ENCODE measurements at regions not wholly inside any gene's neighbourhood (a gene's known extent, or its start where the extent isn't known, plus 50 kb on each side); places are given as distances from the start of the nearest gene placed in this dataset.

DNA sequence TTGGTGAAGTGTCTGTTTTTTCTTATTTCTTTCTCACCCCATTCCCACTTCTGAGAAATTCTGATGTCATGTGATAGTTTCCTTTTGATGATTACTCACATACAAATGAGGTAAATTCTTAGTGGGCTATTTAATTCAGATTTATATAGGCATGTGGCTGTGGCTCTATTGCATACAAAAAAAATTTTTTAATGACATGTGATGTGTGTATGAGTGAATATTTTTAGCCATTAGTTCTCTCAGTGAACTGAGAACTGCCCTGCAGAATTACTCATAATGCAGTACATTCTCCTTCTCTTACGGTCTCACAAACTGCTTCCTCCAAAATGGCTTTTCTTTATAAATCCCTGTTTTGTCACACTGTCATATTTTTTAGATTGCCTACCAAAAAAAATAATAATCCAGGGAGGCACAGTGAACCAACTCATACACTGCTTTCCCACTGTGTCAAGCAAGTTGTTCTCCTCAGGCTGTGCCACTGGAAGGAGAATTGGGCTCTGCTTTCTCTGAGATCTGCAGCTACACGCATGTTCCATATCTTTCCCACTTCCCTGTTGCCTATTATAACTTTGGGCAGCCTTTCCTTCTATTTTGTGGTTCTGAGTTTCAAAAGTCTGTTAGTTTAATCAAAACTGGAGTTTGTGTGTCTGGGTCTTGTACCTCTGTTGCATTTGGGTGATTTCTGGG, 415.7 kb upstream of the THBS1 start:
- no peak for DNase-seq
- H3K27me3 Mint-ChIP-seq: peaks cover 38 to 46% of the 10 kb centered on the region in 2 donors

DNA sequence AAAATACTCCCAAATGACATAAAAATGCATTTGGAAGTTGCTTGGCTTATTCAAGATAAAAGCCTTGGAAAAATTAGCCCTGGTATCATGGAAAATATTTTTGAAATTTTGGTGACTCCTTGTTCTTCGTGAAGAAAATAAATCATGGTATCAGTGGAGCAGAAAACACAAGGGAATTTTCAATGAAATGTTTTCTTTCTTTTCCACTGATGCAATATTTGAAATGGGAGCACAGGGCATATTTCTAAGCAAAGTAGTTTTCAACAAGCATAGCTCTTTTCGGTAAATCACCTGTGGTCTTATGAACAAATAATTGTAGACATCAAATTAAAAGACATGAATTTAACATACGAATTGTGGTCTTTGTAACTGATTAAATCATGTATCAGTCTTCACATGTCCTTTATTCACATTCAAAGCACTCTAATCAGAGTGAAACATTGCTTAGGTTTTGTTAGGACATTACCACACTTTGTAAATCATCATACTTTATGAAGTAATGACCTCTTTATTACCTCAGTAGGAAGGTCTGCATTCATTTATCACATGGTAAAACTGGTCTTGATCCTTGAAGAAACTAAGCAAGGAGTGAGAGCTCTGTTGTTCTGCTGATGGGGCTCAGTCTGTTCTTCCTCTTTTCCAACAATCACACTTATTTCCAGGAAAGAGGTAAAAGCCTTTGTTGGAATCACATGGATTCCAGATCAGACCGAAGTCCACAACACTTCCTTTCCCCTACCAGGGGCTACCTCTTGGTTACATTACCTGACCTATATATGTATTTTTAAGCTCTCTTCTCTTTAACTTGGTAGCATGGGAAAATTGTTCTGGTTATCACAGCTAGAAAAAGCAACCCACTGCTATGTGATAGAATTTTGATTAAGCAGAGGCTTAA, 413.5 kb upstream of the THBS1 start:
- DNase-seq (no peak), ATAC-seq (replicated peaks) (no peak)
- Mint-ChIP-seq H3K27ac (no peak overlapping the region), H3K36me3 (ENCODE audit: insufficient read depth) (no peaks in the 10 kb centered on the region), H3K4me1 (ENCODE audit: low read depth in 2 of 2) (no peaks in the 10 kb centered on the region), H3K9me3 (no peaks in the 10 kb centered on the region), H3K4me3 (no peak overlapping the region), H3K27me3 (peaks cover 51 to 59% of the 10 kb centered on the region in 2 donors)

More for the DNA sequence above, 415.7 kb upstream of the THBS1 start:
- no peak overlapping the region for H3K4me3 Mint-ChIP-seq
- ATAC-seq (replicated peaks): no peak
- H3K36me3 Mint-ChIP-seq (ENCODE audit: insufficient read depth): no peaks in the 10 kb centered on the region
- no peaks in the 10 kb centered on the region for H3K4me1 Mint-ChIP-seq (ENCODE audit: low read depth in 2 of 2)
- H3K9me3 Mint-ChIP-seq: no peaks in the 10 kb centered on the region
- no peak overlapping the region for H3K27ac Mint-ChIP-seq

DNA sequence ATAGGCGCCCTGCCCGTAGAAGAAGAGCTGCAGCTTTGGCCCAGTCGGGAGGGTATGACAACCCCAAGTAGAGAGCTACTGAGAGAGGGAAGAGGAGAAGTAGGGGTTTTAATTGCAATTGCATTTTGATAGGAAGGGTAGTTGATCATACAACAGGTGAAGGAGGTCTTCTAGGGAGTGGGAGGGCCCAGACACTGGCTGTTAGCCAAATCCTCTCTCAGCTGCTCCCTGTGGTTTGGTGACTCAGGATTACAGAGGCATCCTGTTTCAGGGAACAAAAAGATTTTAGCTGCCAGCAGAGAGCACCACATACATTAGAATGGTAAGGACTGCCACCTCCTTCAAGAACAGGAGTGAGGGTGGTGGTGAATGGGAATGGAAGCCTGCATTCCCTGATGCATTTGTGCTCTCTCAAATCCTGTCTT, 408.9 kb upstream of the THBS1 start:
- ATAC-seq (replicated peaks) (no peak), DNase-seq (no peak)
- Mint-ChIP-seq H3K9me3 (no peaks in the 10 kb centered on the region), H3K4me1 (ENCODE audit: low read depth in 2 of 2) (no peaks in the 10 kb centered on the region), H3K27me3 (peaks cover 25 to 42% of the 10 kb centered on the region in 2 donors), H3K36me3 (ENCODE audit: insufficient read depth) (no peaks in the 10 kb centered on the region), H3K4me3 (no peak overlapping the region), H3K27ac (no peak overlapping the region)

DNA sequence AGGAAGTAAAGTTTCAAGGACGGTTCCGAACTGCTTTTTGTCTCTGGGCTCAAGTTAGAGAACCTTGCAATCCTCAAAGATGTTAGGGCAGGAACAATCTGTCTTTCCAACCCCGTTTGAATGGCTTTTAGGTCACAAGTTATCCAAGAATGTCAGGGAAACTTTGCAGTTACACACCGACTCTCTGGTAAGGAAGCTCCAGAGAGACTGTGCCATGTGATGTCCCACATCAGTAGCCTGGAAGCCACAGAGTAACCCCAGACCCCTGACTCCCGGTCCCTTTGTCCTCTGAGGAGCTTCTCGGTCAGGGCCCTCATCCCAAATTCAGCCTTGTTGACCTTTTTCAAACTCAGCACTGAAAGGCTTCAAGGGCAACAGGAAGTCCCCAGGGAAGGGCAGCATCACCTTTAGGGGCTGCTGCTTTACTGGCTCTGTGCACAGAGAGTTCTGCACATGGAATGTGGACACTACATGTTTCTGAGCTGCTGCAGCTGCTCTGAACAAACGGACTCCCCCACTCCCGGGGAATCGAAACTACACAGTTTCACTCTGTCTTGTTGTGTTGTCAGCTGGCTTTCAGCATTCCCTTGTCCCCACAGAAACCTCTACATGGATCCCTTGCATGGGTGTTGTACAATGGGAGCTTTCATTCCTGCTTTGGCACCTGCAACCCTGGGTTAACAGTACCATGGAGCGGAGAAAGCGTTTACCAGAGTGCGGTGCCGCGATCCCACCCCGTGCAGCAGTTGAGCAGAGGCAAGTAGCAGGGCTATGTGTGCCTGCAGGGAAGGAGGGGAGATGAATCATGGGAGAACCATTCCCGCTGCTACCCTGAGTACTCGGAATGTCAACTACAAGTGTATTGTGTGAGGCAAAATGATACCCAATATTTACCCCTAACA, 408.2 kb upstream of the THBS1 start:
- no peaks in the 10 kb centered on the region for H3K36me3 Mint-ChIP-seq (ENCODE audit: insufficient read depth)
- DNase-seq (no peak), ATAC-seq (replicated peaks) (no peak)
- H3K9me3 Mint-ChIP-seq: no peaks in the 10 kb centered on the region
- H3K27me3 Mint-ChIP-seq: peaks cover 25 to 42% of the 10 kb centered on the region in 2 donors
- H3K27ac Mint-ChIP-seq: no peak overlapping the region
- H3K4me3 Mint-ChIP-seq: no peak overlapping the region
- H3K4me1 Mint-ChIP-seq (ENCODE audit: low read depth in 2 of 2): no peaks in the 10 kb centered on the region

DNA sequence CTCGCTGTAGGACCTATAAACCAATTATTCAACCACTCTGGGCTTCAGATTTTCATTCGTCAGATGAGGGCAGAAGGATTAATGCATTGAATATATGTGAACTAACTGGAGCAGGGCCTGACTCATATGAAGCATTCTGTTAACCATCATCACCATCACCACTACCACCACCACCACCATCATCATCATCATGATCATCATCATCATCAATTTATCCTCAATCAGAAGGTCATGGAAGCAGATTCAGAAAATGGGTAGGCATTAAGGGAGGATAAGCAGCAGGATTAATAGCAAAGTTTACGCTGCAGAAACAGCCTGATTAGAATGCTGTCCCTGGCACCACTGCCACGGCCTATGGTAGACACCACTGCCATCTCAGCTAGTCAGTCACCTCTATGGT, 407.5 kb upstream of the THBS1 start:
- peaks cover 25 to 42% of the 10 kb centered on the region in 2 donors for H3K27me3 Mint-ChIP-seq
- H3K9me3 Mint-ChIP-seq: no peaks in the 10 kb centered on the region
- no peaks in the 10 kb centered on the region for H3K4me1 Mint-ChIP-seq (ENCODE audit: low read depth in 2 of 2)
- DNase-seq: no peak
- ATAC-seq (replicated peaks): no peak
- H3K4me3 Mint-ChIP-seq: no peak overlapping the region
- no peaks in the 10 kb centered on the region for H3K36me3 Mint-ChIP-seq (ENCODE audit: insufficient read depth)
- H3K27ac Mint-ChIP-seq: no peak overlapping the region

DNA sequence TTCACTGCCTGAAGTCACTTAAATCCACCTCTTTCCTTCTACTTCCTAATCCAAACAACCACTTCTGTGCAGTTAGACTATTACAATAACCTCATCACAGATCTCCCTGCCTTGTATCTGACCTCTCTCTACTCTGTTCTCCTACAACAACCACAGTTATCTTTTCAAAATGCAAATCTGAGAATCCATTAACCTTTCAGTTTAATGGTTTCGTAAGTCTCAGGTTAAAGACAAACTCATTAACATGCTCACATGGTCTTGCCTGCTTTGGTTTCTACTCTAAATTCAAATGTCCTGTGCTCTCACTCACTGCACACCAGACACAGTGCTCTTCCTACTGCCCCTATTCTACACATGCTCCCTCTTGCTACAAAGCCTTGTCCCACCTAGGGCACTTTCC, 406.5 kb upstream of the THBS1 start:
- Mint-ChIP-seq H3K27me3 (peaks cover 27 to 39% of the 10 kb centered on the region in 2 donors), H3K36me3 (ENCODE audit: insufficient read depth) (no peaks in the 10 kb centered on the region), H3K4me3 (no peak overlapping the region), H3K27ac (no peak overlapping the region), H3K9me3 (no peaks in the 10 kb centered on the region), H3K4me1 (ENCODE audit: low read depth in 2 of 2) (no peaks in the 10 kb centered on the region)
- DNase-seq: no peak
- no peak for ATAC-seq (replicated peaks)

DNA sequence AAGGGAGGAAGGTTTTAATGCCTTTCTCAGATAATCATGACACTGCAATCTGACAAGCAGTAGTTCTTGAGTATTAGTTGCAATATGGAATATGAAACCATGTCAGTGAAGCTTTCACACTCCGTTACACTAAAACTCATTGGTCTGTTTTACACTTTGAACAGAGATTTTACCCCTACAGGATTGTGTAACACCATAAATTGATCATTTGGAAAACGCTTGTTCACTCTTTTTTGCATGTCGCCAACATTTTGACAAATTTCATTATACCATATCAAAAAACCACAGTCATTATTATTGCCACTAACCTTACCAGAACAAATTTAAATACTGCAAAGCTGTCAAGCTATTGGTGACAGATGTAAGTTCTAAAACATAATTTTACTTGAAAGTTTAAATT, 404.8 kb upstream of the THBS1 start:
- Mint-ChIP-seq H3K4me3 (no peak overlapping the region), H3K9me3 (no peaks in the 10 kb centered on the region), H3K27ac (no peak overlapping the region), H3K4me1 (ENCODE audit: low read depth in 2 of 2) (no peaks in the 10 kb centered on the region), H3K27me3 (peaks cover 38 to 45% of the 10 kb centered on the region in 2 donors), H3K36me3 (ENCODE audit: insufficient read depth) (no peaks in the 10 kb centered on the region)
- DNase-seq (no peak), ATAC-seq (replicated peaks) (no peak)

DNA sequence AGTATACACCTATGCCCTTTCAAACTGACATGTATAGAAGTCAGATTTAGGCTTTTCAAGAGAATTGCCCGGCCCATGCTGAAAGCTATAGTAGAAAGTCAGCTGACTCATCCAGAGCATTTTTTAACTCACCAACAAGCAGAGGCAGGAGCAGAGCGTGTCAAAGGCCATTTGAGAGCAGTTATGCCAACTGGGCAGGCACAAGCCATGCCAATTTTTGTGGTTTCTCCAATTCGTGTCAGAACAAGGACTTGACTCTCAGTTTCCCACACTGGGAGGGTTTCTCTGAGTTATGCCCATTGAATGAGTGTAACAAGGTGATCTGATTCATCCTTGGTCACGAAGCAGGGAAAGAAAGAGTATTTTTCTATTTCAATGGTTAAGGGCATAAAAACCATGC, 403.3 kb upstream of the THBS1 start:
- no peak for ATAC-seq (replicated peaks)
- Mint-ChIP-seq H3K27ac (no peak overlapping the region), H3K36me3 (ENCODE audit: insufficient read depth) (no peaks in the 10 kb centered on the region), H3K4me1 (ENCODE audit: low read depth in 2 of 2) (no peaks in the 10 kb centered on the region), H3K4me3 (no peak overlapping the region), H3K9me3 (no peaks in the 10 kb centered on the region), H3K27me3 (peaks cover 40 to 42% of the 10 kb centered on the region in 2 donors)
- DNase-seq: no peak

DNA sequence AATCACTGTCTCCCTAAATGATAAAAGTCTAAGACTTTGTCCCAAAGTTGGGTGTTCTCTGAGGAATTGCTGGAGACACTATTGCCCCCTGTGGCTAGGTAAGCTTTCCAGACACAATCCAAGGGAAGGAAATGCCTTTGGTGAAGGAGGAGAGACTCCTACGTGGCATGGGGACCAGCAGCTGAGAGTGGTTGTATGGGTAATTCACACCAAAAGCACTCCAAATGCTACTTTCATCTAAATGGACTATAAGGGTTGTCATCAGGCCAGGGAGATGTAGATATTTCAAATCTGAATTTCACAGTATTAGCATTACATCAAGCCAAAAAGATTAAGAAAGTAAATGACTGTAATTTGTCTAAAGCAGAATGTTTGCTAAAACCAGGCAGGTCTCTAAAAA, 400.8 kb upstream of the THBS1 start:
- H3K9me3 Mint-ChIP-seq: no peaks in the 10 kb centered on the region
- H3K27ac Mint-ChIP-seq: no peak overlapping the region
- no peak overlapping the region for H3K4me3 Mint-ChIP-seq
- ATAC-seq (replicated peaks): no peak
- no peak for DNase-seq
- peaks cover 28% of the 10 kb centered on the region in 2 donors for H3K27me3 Mint-ChIP-seq
- no peaks in the 10 kb centered on the region for H3K4me1 Mint-ChIP-seq (ENCODE audit: low read depth in 2 of 2)
- no peaks in the 10 kb centered on the region for H3K36me3 Mint-ChIP-seq (ENCODE audit: insufficient read depth)

DNA sequence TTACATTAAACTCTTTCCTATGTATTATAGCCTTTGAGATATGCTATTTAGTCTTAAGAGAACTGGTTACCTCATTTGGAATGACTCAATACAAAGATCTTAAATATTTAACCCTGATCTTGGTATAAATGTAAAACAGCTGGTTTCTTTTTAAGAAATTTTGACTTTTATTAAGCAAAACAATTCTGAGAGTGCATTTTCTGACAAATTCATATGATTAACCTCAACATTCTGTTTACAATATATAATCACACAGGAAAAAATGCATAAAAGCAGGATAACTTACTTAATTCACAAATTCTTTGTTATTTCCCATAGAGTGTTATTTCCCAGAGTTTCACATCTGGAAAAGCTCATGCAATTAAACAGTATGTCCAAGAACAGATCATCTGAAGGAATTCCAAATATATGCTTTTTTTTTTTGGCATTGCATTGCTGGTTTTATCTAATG, 400.4 kb upstream of the THBS1 start:
- Mint-ChIP-seq H3K4me1 (ENCODE audit: low read depth in 2 of 2) (no peaks in the 10 kb centered on the region), H3K36me3 (ENCODE audit: insufficient read depth) (no peaks in the 10 kb centered on the region), H3K4me3 (no peak overlapping the region), H3K9me3 (no peaks in the 10 kb centered on the region), H3K27ac (no peak overlapping the region), H3K27me3 (peaks cover 27% of the 10 kb centered on the region in 2 donors)
- ATAC-seq (replicated peaks): no peak
- DNase-seq: no peak

DNA sequence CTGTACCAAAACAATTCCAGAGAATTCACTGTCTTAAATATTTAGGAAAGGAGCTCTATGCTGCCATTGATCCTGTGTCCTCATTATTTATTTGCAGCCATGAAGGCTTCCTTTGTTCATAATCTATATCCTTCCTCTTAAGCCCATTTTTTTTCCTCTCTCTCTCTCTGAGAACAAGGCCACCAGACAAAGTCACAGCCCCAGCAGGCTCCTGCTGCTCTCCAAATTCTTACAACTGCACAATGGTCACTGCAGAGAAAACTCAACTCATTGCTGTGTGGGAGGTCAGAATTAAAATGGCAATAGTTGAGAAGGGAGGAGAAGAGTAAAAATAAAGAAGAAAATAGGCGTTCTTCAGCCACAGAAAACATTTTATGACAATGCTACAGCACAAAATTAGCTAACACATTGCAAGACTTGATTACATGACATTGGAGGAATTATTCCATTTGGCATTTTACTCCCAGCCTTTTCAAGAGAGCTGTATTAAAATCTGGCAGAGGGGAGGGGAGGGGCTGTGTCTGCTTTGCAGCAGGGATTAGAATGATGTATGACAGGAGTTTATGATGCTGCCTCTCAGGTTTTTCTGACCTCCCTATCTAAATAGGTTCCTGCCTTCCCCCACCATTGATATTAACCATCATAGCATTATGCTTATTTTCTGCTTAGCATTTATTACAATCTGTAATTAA, 399.7 kb upstream of the THBS1 start:
- Mint-ChIP-seq H3K4me3 (no peak overlapping the region), H3K9me3 (no peaks in the 10 kb centered on the region), H3K36me3 (ENCODE audit: insufficient read depth) (no peaks in the 10 kb centered on the region), H3K27ac (no peak overlapping the region), H3K27me3 (peaks cover 28 to 29% of the 10 kb centered on the region in 2 donors), H3K4me1 (ENCODE audit: low read depth in 2 of 2) (no peaks in the 10 kb centered on the region)
- DNase-seq (no peak), ATAC-seq (replicated peaks) (no peak)

DNA sequence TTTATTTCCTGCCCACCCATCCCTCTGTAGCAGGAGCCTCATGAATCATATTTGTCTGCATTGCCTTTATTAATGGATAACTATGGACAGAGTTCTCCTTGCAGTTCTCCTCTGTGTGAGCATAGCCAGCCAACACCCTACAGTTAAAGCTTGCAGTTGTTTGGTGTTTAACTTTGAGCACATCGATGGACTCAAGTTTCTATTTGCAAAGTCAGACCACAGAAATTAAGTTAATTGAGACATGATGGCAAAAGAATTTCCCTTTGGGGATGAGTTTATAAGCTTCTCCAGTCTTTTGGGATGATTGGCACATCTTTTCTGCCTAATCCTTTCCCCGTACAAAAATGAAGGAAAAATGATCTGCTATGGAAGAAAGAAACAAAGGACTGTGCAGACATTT, 398.9 kb upstream of the THBS1 start:
- peaks cover 34 to 36% of the 10 kb centered on the region in 2 donors for H3K27me3 Mint-ChIP-seq
- H3K4me1 Mint-ChIP-seq (ENCODE audit: low read depth in 2 of 2): no peaks in the 10 kb centered on the region
- H3K27ac Mint-ChIP-seq: no peak overlapping the region
- H3K4me3 Mint-ChIP-seq: no peak overlapping the region
- DNase-seq: no peak
- ATAC-seq (replicated peaks): no peak
- H3K36me3 Mint-ChIP-seq (ENCODE audit: insufficient read depth): no peaks in the 10 kb centered on the region
- H3K9me3 Mint-ChIP-seq: no peaks in the 10 kb centered on the region
